AG09319 (cell line): ENCODE measurements at regions not wholly inside any gene's neighbourhood (a gene's known extent, or its start where the extent isn't known, plus 50 kb on each side); places are given as distances from the start of the nearest gene placed in this dataset.

Source experiments
- DNase-seq: peaks from one replicate; pipeline ENCODE4 v3.0.0-alpha.2; 2010; ENCODE audit warnings: low read depth; ENCODE audit errors: extremely low read depth
- CTCF ChIP-seq: IDR thresholded peaks from 2 replicates; pipeline ENCODE4 v1.5.1; 2011; ENCODE audit warnings: low read depth, mild to moderate bottlenecking, inconsistent platforms, low read length, moderate library complexity

- TF ChIP-seq CTCF, result no peak
- DNase-seq, result no peak
Observed at GRCh38 chr3:68631850-68632545, 300.3 kb downstream of the TAFA4 start.

GRCh38 chr3:68620211-68620610, 312.1 kb downstream of the TAFA4 start:
- TF ChIP-seq CTCF, result no peak
- DNase-seq, result no peak

- no peak for DNase-seq
- TF ChIP-seq CTCF, result no peak
Observed at GRCh38 chr3:68614087-68614486, 318.3 kb downstream of the TAFA4 start.

- DNase-seq, result no peak
- no peak for TF ChIP-seq CTCF
Observed at GRCh38 chr3:68571321-68571720, 361.0 kb downstream of the TAFA4 start.

- DNase-seq, result no peak
- no peak for TF ChIP-seq CTCF
Observed at GRCh38 chr3:68560728-68561127, 371.6 kb downstream of the TAFA4 start.

- TF ChIP-seq CTCF, result no peak
- DNase-seq, result no peak
Observed at GRCh38 chr3:68535782-68536181, 396.6 kb downstream of the TAFA4 start.

- TF ChIP-seq CTCF, result no peak
- DNase-seq, result no peak
Observed at GRCh38 chr3:68523330-68523729, 409.0 kb downstream of the TAFA4 start.
